GM12873 (cell line): ENCODE measurements at regions not wholly inside any gene's neighbourhood (a gene's known extent, or its start where the extent isn't known, plus 50 kb on each side); places are given as distances from the start of the nearest gene placed in this dataset.

Source experiments
- TF ChIP-seq, protein P1 (sequence below): IDR thresholded peaks from 2 replicates; pipeline ENCODE4 v1.5.1; 2012; ENCODE audit warnings: low read depth, mild to moderate bottlenecking, moderate library complexity, low read length, control low read depth; ENCODE audit not compliant: insufficient read depth; ENCODE audit errors: missing control alignments

DNA sequence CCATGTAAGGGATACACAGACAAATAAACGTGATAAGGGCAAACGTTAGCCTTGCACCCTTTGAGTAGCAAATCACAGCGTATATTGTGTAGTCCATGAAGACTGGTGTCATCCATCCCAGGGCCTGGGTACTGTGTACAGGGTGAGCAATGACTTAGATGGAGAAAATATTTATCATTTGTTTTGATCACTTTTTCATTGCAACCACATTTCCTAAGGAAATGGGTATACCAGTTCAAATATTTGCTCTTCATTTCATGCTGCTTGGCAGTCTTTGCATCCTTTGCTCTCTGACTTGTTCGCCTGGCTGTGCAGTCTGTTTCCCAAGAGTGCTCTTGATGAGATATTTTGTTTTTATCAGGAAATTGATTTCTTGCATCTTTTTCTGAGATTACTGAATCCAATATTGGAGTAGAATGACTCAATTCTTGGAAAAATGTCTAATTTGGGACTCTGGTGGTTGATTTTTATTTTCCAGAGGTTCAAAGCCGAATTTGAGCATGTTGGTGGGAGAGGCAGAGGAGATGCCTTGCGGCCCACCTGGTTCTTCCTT, 424.6 kb upstream of the SEMA6D start:
- TF ChIP-seq, protein P1, sequence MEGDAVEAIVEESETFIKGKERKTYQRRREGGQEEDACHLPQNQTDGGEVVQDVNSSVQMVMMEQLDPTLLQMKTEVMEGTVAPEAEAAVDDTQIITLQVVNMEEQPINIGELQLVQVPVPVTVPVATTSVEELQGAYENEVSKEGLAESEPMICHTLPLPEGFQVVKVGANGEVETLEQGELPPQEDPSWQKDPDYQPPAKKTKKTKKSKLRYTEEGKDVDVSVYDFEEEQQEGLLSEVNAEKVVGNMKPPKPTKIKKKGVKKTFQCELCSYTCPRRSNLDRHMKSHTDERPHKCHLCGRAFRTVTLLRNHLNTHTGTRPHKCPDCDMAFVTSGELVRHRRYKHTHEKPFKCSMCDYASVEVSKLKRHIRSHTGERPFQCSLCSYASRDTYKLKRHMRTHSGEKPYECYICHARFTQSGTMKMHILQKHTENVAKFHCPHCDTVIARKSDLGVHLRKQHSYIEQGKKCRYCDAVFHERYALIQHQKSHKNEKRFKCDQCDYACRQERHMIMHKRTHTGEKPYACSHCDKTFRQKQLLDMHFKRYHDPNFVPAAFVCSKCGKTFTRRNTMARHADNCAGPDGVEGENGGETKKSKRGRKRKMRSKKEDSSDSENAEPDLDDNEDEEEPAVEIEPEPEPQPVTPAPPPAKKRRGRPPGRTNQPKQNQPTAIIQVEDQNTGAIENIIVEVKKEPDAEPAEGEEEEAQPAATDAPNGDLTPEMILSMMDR, result no peak

- TF ChIP-seq, protein P1, result no peak
Measured at GRCh38 chr15:47293466-47294162, 423.7 kb upstream of the SEMA6D start.

GRCh38 chr15:47294765-47295259, 422.5 kb upstream of the SEMA6D start:
- TF ChIP-seq, protein P1, result no peak

GRCh38 chr15:47296881-47297280, 420.4 kb upstream of the SEMA6D start:
- TF ChIP-seq, protein P1, result no peak

GRCh38 chr15:47299846-47300434, 417.4 kb upstream of the SEMA6D start:
- TF ChIP-seq, protein P1, result no peak

GRCh38 chr15:47300596-47300995, 416.7 kb upstream of the SEMA6D start:
- TF ChIP-seq, protein P1, result no peak

DNA sequence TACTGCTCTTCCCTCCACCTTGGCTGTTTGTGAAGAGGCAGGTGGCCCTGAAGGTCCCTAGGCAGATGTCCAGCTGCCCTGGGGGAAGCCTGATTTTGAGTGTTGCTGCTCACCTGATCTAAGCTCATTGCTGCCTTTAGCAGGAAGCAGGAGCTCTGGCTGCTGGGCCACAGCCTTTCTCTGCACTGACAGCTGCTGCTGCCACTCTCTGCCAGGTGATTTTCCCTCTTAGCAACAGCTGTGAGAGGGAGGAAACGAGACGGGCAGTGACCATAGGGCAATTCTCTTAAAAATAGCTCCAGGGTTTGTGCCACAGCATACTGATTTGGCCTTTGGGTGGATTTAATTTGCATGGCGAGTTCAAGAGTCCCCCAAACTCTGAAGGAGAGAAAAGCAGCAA, 415.8 kb upstream of the SEMA6D start:
- TF ChIP-seq, protein P1, result no peak
